ENCODE measurements at regions not wholly inside any gene's neighbourhood (a gene's known extent, or its start where the extent isn't known, plus 50 kb on each side); places are given as distances from the start of the nearest gene placed in this dataset.
A peak's percentile ranks its signal among the peaks of the same experiment; 100 is the strongest.

GRCh38 chr3:23644099-23644498 lies 161.7 kb upstream of the UBE2E1 start:
- no peak for DNase-seq

- no peak for DNase-seq
Measured at GRCh38 chr3:23644676-23645075, 161.1 kb upstream of the UBE2E1 start.

- no peak for DNase-seq
Measured at GRCh38 chr3:23645533-23646183, 160.1 kb upstream of the UBE2E1 start.

- no peak for DNase-seq
Measured at GRCh38 chr3:23646184-23646920, 159.4 kb upstream of the UBE2E1 start.

- DNase-seq: no peak
Measured at GRCh38 chr3:23647706-23648258, 158.0 kb upstream of the UBE2E1 start.

- peak; percentile 38 for DNase-seq
Measured at GRCh38 chr3:23648326-23648995, 157.3 kb upstream of the UBE2E1 start.

GRCh38 chr3:23648996-23649395 lies 156.8 kb upstream of the UBE2E1 start:
- DNase-seq: no peak

GRCh38 chr3:23649448-23649847 lies 156.3 kb upstream of the UBE2E1 start:
- DNase-seq: peak; percentile 34

- DNase-seq: peak; percentile 83
Measured at GRCh38 chr3:23650371-23651140, 155.2 kb upstream of the UBE2E1 start.

- DNase-seq: no peak
Measured at GRCh38 chr3:23653647-23654525, 151.9 kb upstream of the UBE2E1 start.

GRCh38 chr3:23654571-23654970 lies 151.2 kb upstream of the UBE2E1 start:
- DNase-seq: no peak

- no peak for DNase-seq
Measured at GRCh38 chr3:23655749-23656148, 150.0 kb upstream of the UBE2E1 start.

- DNase-seq: no peak
Measured at GRCh38 chr3:23656199-23656598, 149.6 kb upstream of the UBE2E1 start.

GRCh38 chr3:23656821-23657220 lies 148.9 kb upstream of the UBE2E1 start:
- no peak for DNase-seq

- no peak for DNase-seq
Measured at GRCh38 chr3:23657647-23658046, 148.1 kb upstream of the UBE2E1 start.

- no peak for DNase-seq
Measured at GRCh38 chr3:23659274-23659673, 146.5 kb upstream of the UBE2E1 start.

GRCh38 chr3:23659840-23660430 lies 145.8 kb upstream of the UBE2E1 start:
- DNase-seq: peak; percentile 29

GRCh38 chr3:23662079-23662617 lies 143.6 kb upstream of the UBE2E1 start:
- peak; percentile 66 for DNase-seq

GRCh38 chr3:23663246-23663645 lies 142.5 kb upstream of the UBE2E1 start:
- no peak for DNase-seq

- DNase-seq: no peak
Measured at GRCh38 chr3:23663661-23664186, 142.0 kb upstream of the UBE2E1 start.

GRCh38 chr3:23664459-23664858 lies 141.3 kb upstream of the UBE2E1 start:
- no peak for DNase-seq

Data from fibroblast of skin of scalp (primary cell).